NT2/D1 (cell line): ENCODE measurements at regions not wholly inside any gene's neighbourhood (a gene's known extent, or its start where the extent isn't known, plus 50 kb on each side); places are given as distances from the start of the nearest gene placed in this dataset.

Experiments
- YY1 ChIP-seq: IDR thresholded peaks from 2 replicates; pipeline ENCODE4 v1.6.1; 2011; ENCODE audit not compliant: insufficient read length, insufficient read depth
- ZNF274 ChIP-seq: IDR thresholded peaks from 2 replicates; pipeline ENCODE4 v1.6.1; 2011; ENCODE audit warnings: mild to moderate bottlenecking, low read depth, low read length

DNA sequence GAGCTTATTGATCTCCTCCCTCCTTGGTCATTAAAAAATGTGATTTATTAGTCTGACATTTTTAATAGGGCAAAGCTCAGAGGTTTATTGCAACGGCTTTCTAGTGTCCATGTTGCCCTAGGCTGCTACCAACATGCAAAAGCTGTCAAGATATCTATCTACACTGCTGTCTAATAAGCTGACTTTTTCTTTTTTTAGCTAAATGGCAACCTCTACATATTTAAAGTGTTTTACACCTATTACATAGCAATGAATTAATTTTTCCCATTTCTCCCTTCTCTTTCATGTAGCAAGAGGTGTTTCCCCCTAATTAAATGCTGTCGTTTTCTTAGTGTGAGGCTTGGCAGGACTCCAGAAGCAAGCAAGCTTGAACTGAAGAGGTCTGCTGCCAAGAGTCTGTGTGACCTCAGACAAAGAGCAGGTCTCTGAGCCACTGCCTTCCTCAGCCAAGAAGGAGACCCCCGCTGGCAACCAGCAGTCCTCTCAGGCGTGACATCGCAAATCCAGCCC is 79.4 kb downstream of the GAS1 start:
- TF ChIP-seq YY1 (no peak), ZNF274 (no peak)
